Retinal pigment epithelial cell (primary cell): ENCODE measurements at regions not wholly inside any gene's neighbourhood (a gene's known extent, or its start where the extent isn't known, plus 50 kb on each side); places are given as distances from the start of the nearest gene placed in this dataset.

ENCODE experiments used
- DNase-seq: peaks from one replicate; pipeline ENCODE4 v3.0.0-alpha.2; 2010; ENCODE audit warnings: low read depth
- H3K4me3 ChIP-seq: 2 replicates; pipeline ENCODE4 v1.5.1; 2011; ENCODE audit warnings: mild to moderate bottlenecking, low read length, control low read depth, moderate library complexity
- CTCF ChIP-seq: conservative IDR thresholded peaks from 2 replicates; pipeline ENCODE4 v1.5.1; 2011; ENCODE audit warnings: low read depth, low read length, control low read depth, inconsistent platforms

DNA sequence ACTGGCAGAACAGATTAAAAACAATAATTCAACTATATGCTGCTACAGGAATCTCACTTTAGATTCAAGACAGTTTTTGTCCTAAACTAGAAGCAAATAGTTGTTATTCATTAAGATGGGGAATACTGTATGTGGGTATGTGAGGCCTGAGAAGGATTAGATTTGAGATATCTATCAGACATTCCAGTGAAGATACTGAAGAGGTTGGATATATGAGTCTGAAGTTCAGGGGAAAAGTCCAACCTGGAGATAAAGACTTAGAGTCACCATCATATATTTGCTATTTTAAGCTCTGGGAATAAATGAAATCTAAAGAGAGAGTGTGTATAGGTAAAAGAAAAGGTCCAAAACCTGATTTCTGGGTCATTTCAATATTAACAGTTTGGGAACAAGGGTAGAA, 96.2 kb upstream of the RBBP8 start:
- no peak for DNase-seq
- no peak overlapping the region for H3K4me3 ChIP-seq
- no peak for TF ChIP-seq CTCF

DNA sequence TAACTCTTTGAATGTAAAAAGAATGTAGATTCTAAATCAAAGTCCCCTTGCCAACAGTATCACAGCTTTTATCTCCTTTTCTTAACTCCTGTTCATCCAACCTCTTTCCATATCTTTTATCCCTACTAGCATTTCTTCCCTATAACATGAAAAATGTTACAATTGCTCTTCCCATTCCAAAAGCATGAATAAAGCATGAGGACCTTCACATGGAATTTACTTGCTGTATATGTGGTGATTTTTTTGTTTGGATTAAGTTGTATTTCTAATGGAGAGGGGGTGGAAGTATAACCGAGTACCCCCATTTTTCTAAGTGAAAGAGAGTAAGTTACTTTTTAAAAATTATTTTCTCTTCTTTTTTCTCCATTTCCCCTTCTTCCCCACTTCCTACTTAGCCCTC, 94.9 kb upstream of the RBBP8 start:
- DNase-seq: no peak
- no peak overlapping the region for H3K4me3 ChIP-seq
- TF ChIP-seq CTCF: no peak

GRCh38 chr18:22838639-22839277, 94.4 kb upstream of the RBBP8 start:
- no peak for TF ChIP-seq CTCF
- no peak for DNase-seq
- H3K4me3 ChIP-seq: no peak overlapping the region

- no peak for TF ChIP-seq CTCF
- no peak for DNase-seq
- H3K4me3 ChIP-seq: no peak overlapping the region
These were observed 93.7 kb upstream of the RBBP8 start for GRCh38 chr18:22839340-22839821.

- no peak for DNase-seq
- TF ChIP-seq CTCF: no peak
These were observed 92.5 kb upstream of the RBBP8 start for GRCh38 chr18:22840606-22841144.

GRCh38 chr18:22841840-22842239, 91.3 kb upstream of the RBBP8 start:
- no peak overlapping the region for H3K4me3 ChIP-seq
- TF ChIP-seq CTCF: no peak
- peak; percentile 97 for DNase-seq

More at GRCh38 chr18:22840606-22841144, 92.5 kb upstream of the RBBP8 start:
- no peak overlapping the region for H3K4me3 ChIP-seq

DNA sequence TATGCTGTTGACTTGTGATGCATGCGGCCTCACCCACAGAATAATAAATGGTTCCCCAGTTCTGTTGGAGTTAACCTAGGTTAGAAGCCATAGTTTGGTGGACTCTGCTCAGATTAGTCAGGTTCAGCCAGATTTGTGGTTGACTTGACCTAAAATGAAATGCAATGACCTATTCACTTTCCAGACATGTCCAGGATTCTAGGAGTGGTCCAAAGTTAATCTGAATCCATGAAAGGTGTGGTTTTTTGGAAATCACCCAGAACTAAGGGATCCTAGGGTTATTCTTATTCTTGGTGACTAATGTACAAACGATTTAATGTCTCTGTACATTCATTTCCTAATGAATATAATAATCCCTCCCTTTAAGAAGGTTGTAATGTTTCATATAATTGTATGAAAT, 88.9 kb upstream of the RBBP8 start:
- no peak overlapping the region for H3K4me3 ChIP-seq
- TF ChIP-seq CTCF: no peak
- peak; percentile 95 for DNase-seq
